Mesendoderm (in vitro differentiated cells): ENCODE measurements at regions not wholly inside any gene's neighbourhood (a gene's known extent, or its start where the extent isn't known, plus 50 kb on each side); places are given as distances from the start of the nearest gene placed in this dataset.

Experiments used
- DNase-seq: peaks from one replicate; pipeline ENCODE4 v3.0.0; 2013
- H2AK5ac ChIP-seq: 2 replicates; pipeline ENCODE4 v1.6.1; 2013; ENCODE audit warnings: low read length, inconsistent platforms
- H2BK120ac ChIP-seq: 2 replicates; pipeline ENCODE4 v1.6.1; 2013; ENCODE audit warnings: low read depth, mild to moderate bottlenecking, low read length, moderate library complexity, mixed read lengths
- H2BK15ac ChIP-seq: replicated peaks from 2 replicates; pipeline ENCODE4 v1.6.1; 2013; ENCODE audit warnings: low read depth, mild to moderate bottlenecking, moderate library complexity
- H2BK5ac ChIP-seq: 2 replicates; pipeline ENCODE4 v1.6.1; 2013; ENCODE audit warnings: low read length, inconsistent platforms
- H3K18ac ChIP-seq: 2 replicates; pipeline ENCODE4 v1.6.1; 2013; ENCODE audit warnings: mild to moderate bottlenecking, low read length, mixed read lengths
- H3K23ac ChIP-seq: one replicate; pipeline ENCODE4 v1.6.1; 2013; ENCODE audit warnings: low read length
- H3K27ac ChIP-seq: 2 replicates; pipeline ENCODE4 v1.5.1; 2013; ENCODE audit warnings: low read depth, mild to moderate bottlenecking, inconsistent platforms, low read length, moderate library complexity
- H3K27me3 ChIP-seq: 2 replicates; pipeline ENCODE4 v1.6.1; 2013; ENCODE audit warnings: low read length, control low read depth, mild to moderate bottlenecking, inconsistent platforms; ENCODE audit not compliant: insufficient read depth, poor library complexity
- H3K36me3 ChIP-seq: 2 replicates; pipeline ENCODE4 v1.6.1; 2013; ENCODE audit warnings: low read length, inconsistent platforms; ENCODE audit not compliant: control insufficient read depth, insufficient read depth
- H3K4ac ChIP-seq: one replicate; pipeline ENCODE4 v1.6.1; 2013; ENCODE audit warnings: low read depth, mild to moderate bottlenecking, low read length, moderate library complexity
- H3K4me1 ChIP-seq: 2 replicates; pipeline ENCODE4 v1.6.1; 2013; ENCODE audit warnings: low read depth, low read length, inconsistent platforms; ENCODE audit not compliant: control insufficient read depth
- H3K4me2 ChIP-seq: 2 replicates; pipeline ENCODE4 v1.6.1; 2013; ENCODE audit warnings: low read length
- H3K4me3 ChIP-seq: 2 replicates; pipeline ENCODE4 v1.5.1; 2013; ENCODE audit warnings: mild to moderate bottlenecking, low read length
- H3K56ac ChIP-seq: one replicate; pipeline ENCODE4 v1.6.1; 2013; ENCODE audit warnings: low read length
- H3K79me1 ChIP-seq: 2 replicates; pipeline ENCODE4 v1.6.1; 2013; ENCODE audit warnings: low read length, inconsistent platforms
- H3K79me2 ChIP-seq: 2 replicates; pipeline ENCODE4 v1.6.1; 2013; ENCODE audit warnings: mild to moderate bottlenecking, low read length; ENCODE audit not compliant: control insufficient read depth, insufficient read depth
- H3K9ac ChIP-seq: 2 replicates; pipeline ENCODE4 v1.6.1; 2013; ENCODE audit warnings: low read length, inconsistent platforms
- H4K5ac ChIP-seq: one replicate; pipeline ENCODE4 v1.6.1; 2013; ENCODE audit warnings: low read length
- H4K8ac ChIP-seq: one replicate; pipeline ENCODE4 v1.6.1; 2013; ENCODE audit warnings: low read depth, mild to moderate bottlenecking, control low read depth, low read length, moderate library complexity
- WGBS: extraction: QIAGEN DNeasy Blood & Tissue Kit; methylation state at CpG from one replicate; pipeline ENCODE4 v1.1.7; 2013; ENCODE audit warnings: low lambda C conversion rate, missing lambda C conversion rate; ENCODE audit not compliant: insufficient coverage; ENCODE audit errors: extremely low coverage; 5-methylcytosine and 5-hydroxymethylcytosine counted together

DNA sequence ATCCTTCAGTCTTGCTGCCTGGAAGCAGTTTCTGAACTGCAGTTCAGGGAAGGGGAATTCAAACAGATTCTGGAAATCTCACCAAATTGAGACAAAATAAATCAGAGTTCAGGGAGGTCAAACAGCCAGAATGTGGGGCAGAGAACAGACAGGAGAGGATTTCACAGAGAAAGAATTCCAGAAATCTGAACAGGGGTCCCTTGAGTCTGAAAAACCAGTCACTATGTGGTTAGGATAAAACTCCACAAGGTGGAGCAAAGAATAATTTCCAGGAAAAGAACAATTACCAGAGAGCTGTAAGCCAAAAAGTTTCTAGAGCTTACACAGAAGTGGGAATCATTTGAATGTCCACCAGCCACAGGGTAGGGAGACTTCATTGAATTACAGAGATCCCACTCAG, 84.7 kb downstream of the URB2 start:
- Histone ChIP-seq H3K79me1 (no peaks in the 10 kb centered on the region), H3K9ac (no peak overlapping the region), H3K36me3 (no peaks in the 10 kb centered on the region), H3K4me3 (no peak overlapping the region), H3K23ac (no peak overlapping the region), H4K5ac (no peak overlapping the region), H3K56ac (no peak overlapping the region), H2BK15ac (no peak overlapping the region), H3K18ac (no peak overlapping the region), H3K4me2 (no peak overlapping the region), H3K79me2 (no peaks in the 10 kb centered on the region), H3K4ac (no peak overlapping the region), H2AK5ac (no peak overlapping the region), H2BK120ac (no peak overlapping the region), H3K4me1 (no peaks in the 10 kb centered on the region), H4K8ac (no peak overlapping the region), H3K27ac (no peak overlapping the region), H2BK5ac (no peak overlapping the region), H3K27me3 (no peaks in the 10 kb centered on the region)
- no peak for DNase-seq

DNA sequence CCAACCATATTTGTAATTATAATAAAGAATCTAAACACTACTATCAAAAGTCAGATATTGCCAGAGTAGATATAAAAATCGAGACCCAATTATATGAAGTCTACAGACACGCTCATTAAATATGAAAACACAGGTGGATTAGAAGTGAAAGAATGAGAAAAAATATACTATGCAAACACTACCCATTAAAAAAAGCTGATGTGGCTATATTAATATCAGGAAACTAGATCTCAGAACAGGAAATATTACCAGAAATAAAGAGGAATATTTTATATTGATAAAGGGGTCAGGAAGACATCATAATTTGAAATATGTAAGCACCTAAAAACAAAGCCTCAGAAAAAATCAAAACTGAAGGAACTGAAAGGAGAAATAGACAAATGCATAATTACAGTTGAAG, 88.3 kb downstream of the URB2 start:
- Histone ChIP-seq H2BK5ac (no peak overlapping the region), H3K23ac (no peak overlapping the region), H2BK15ac (no peak overlapping the region), H4K5ac (no peak overlapping the region), H3K4me1 (no peaks in the 10 kb centered on the region), H3K27me3 (no peaks in the 10 kb centered on the region), H3K79me2 (no peaks in the 10 kb centered on the region), H3K27ac (no peak overlapping the region), H3K56ac (no peak overlapping the region), H3K36me3 (no peaks in the 10 kb centered on the region), H3K9ac (no peak overlapping the region), H4K8ac (no peak overlapping the region), H3K4me2 (no peak overlapping the region), H2AK5ac (no peak overlapping the region), H3K4ac (no peak overlapping the region), H3K4me3 (no peak overlapping the region), H2BK120ac (no peak overlapping the region), H3K79me1 (no peaks in the 10 kb centered on the region), H3K18ac (no peak overlapping the region)
- WGBS: no CpG with 5 or more reads among the region's 2 CpGs
- DNase-seq: no peak

DNA sequence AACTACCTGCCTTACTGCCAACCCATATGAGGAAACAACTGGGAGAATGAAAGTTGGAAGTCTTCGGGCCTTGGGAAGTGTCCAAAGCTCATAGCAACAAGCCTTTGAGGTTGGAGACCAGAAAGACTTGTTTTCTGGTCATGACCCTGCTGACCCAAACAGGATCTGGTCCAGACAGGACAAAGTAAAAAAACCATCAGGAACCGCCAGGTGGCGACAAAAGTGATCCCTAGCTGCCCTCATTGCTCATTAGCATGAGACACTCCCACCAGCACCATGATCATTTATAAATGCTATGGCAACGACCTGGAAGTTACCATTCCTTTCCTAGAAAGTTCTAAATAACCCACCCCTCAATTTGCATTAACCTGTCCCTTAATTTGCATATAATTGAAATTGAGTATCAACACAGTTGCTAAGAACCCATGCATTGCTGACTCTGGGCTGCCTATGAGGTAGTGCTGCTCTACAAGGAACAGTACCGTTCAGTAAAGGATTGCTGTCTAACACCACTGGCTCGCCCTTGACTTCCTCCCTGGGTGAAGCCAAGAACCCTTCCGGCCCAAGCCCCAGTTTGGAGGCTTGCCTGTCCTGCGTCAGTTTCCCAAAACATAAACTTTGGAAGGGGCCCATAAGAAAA, 89.0 kb downstream of the URB2 start:
- no peak overlapping the region for H3K4me2 ChIP-seq
- H3K23ac ChIP-seq: no peak overlapping the region
- H3K79me1 ChIP-seq: no peaks in the 10 kb centered on the region
- H3K36me3 ChIP-seq: no peaks in the 10 kb centered on the region
- H4K8ac ChIP-seq: no peak overlapping the region
- H3K79me2 ChIP-seq: no peaks in the 10 kb centered on the region
- H3K27me3 ChIP-seq: no peaks in the 10 kb centered on the region
- H4K5ac ChIP-seq: no peak overlapping the region
- H3K9ac ChIP-seq: no peak overlapping the region
- H3K56ac ChIP-seq: no peak overlapping the region
- no peak overlapping the region for H2BK15ac ChIP-seq
- no peak overlapping the region for H2AK5ac ChIP-seq
- H3K4me1 ChIP-seq: no peaks in the 10 kb centered on the region
- H3K4me3 ChIP-seq: no peak overlapping the region
- H3K4ac ChIP-seq: no peak overlapping the region
- no peak overlapping the region for H3K18ac ChIP-seq
- DNase-seq: peak; percentile 72
- no peak overlapping the region for H2BK120ac ChIP-seq
- no peak overlapping the region for H2BK5ac ChIP-seq
- WGBS: no CpG with 5 or more reads among the region's 8 CpGs
- no peak overlapping the region for H3K27ac ChIP-seq

DNA sequence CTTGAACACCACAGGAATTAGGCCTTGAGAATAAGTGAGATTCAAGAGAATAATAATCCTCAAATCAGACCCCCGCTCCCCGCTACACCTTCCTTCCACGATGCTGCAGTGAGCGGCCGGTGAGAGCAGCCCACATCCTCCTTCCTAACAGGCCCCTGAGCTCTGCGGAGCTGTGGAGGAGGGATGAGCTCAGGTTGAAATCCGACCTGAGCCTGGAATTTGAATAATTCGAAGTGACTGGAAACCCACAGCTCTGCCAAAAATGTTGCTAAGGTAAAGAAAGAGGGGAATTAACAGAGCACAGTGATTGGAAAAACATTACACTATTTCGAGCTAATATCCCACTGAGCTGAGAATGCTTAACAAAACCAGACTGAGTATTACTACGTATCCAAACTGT, 90.0 kb downstream of the URB2 start:
- no peak overlapping the region for H3K9ac ChIP-seq
- peak; percentile 93 for DNase-seq

GRCh38 chr1:229716704-229717103, 90.7 kb downstream of the URB2 start:
- Histone ChIP-seq H3K27ac (no peak overlapping the region), H3K23ac (no peak overlapping the region), H3K9ac (no peak overlapping the region), H2AK5ac (no peak overlapping the region), H4K5ac (no peak overlapping the region), H2BK5ac (no peak overlapping the region), H4K8ac (no peak overlapping the region), H3K36me3 (no peaks in the 10 kb centered on the region), H3K4me1 (no peaks in the 10 kb centered on the region), H2BK120ac (no peak overlapping the region), H3K18ac (peak overlapping the region; percentile 75), H3K4ac (no peak overlapping the region), H2BK15ac (no peak overlapping the region), H3K27me3 (no peaks in the 10 kb centered on the region), H3K79me1 (no peaks in the 10 kb centered on the region), H3K79me2 (no peaks in the 10 kb centered on the region), H3K4me3 (no peak overlapping the region), H3K4me2 (no peak overlapping the region), H3K56ac (no peak overlapping the region)
- WGBS: no CpG with 5 or more reads among the region's 7 CpGs
- no peak for DNase-seq

More for the DNA sequence above, 90.0 kb downstream of the URB2 start:
- Histone ChIP-seq H4K8ac (no peak overlapping the region), H3K4me2 (no peak overlapping the region), H3K27ac (no peak overlapping the region), H3K4me1 (no peaks in the 10 kb centered on the region), H3K4ac (peak overlapping the region; percentile 38), H3K79me2 (no peaks in the 10 kb centered on the region), H3K23ac (no peak overlapping the region), H3K79me1 (no peaks in the 10 kb centered on the region), H3K36me3 (no peaks in the 10 kb centered on the region), H2AK5ac (no peak overlapping the region), H3K56ac (no peak overlapping the region), H2BK15ac (no peak overlapping the region), H4K5ac (no peak overlapping the region), H2BK5ac (no peak overlapping the region), H3K27me3 (no peaks in the 10 kb centered on the region), H3K18ac (no peak overlapping the region), H2BK120ac (no peak overlapping the region), H3K4me3 (no peak overlapping the region)
- no CpG with 5 or more reads among the region's 10 CpGs for WGBS
